Endothelial cell (in vitro differentiated cells): ENCODE measurements at regions not wholly inside any gene's neighbourhood (a gene's known extent, or its start where the extent isn't known, plus 50 kb on each side); places are given as distances from the start of the nearest gene placed in this dataset.

Experiments used
- DNase-seq: peaks from one replicate; pipeline ENCODE4 v3.0.0; 2021; ENCODE audit warnings: low spot score
- H3K27ac Mint-ChIP-seq: one replicate; pipeline ENCODE4 v1.8.0; 2021; ENCODE audit warnings: mixed read lengths, inconsistent platforms; ENCODE audit not compliant: unreplicated experiment
- H3K27me3 Mint-ChIP-seq: one replicate; pipeline ENCODE4 v1.8.0; 2021; ENCODE audit warnings: mild to moderate bottlenecking, moderate library complexity, mixed read lengths, inconsistent platforms; ENCODE audit not compliant: unreplicated experiment
- H3K36me3 Mint-ChIP-seq: one replicate; pipeline ENCODE4 v1.8.0; 2021; ENCODE audit warnings: mild to moderate bottlenecking, low read depth, mixed read lengths, inconsistent platforms; ENCODE audit not compliant: unreplicated experiment
- H3K4me1 Mint-ChIP-seq: one replicate; pipeline ENCODE4 v1.8.0; 2021; ENCODE audit warnings: mild to moderate bottlenecking, mixed read lengths, inconsistent platforms; ENCODE audit not compliant: unreplicated experiment
- H3K4me3 Mint-ChIP-seq: one replicate; pipeline ENCODE4 v1.8.0; 2021; ENCODE audit warnings: mild to moderate bottlenecking, mixed read lengths, inconsistent platforms; ENCODE audit not compliant: unreplicated experiment
- H3K9me3 Mint-ChIP-seq: one replicate; pipeline ENCODE4 v1.8.0; 2021; ENCODE audit warnings: mixed read lengths, inconsistent platforms; ENCODE audit not compliant: unreplicated experiment
- CTCF ChIP-seq: fragments of 200-600 bp; sonication (generic); IDR thresholded peaks from one replicate; pipeline ENCODE4 v1.5.0; 2021; ENCODE audit warnings: antibody characterized with exemption; ENCODE audit not compliant: unreplicated experiment

- no peak overlapping the region for H3K27ac Mint-ChIP-seq
- no peaks in the 10 kb centered on the region for H3K36me3 Mint-ChIP-seq
- DNase-seq: no peak
- no peak for TF ChIP-seq CTCF
- H3K4me3 Mint-ChIP-seq: no peak overlapping the region
- no peaks in the 10 kb centered on the region for H3K27me3 Mint-ChIP-seq
- H3K9me3 Mint-ChIP-seq: no peaks in the 10 kb centered on the region
- no peaks in the 10 kb centered on the region for H3K4me1 Mint-ChIP-seq
Observed at GRCh38 chr9:85224301-85224700, 517.5 kb downstream of the AGTPBP1 start.

GRCh38 chr9:85223506-85224125, 518.1 kb downstream of the AGTPBP1 start:
- H3K36me3 Mint-ChIP-seq: no peaks in the 10 kb centered on the region
- no peaks in the 10 kb centered on the region for H3K9me3 Mint-ChIP-seq
- H3K4me1 Mint-ChIP-seq: no peaks in the 10 kb centered on the region
- no peak for TF ChIP-seq CTCF
- H3K4me3 Mint-ChIP-seq: no peak overlapping the region
- H3K27me3 Mint-ChIP-seq: no peaks in the 10 kb centered on the region
- H3K27ac Mint-ChIP-seq: no peak overlapping the region
- no peak for DNase-seq

GRCh38 chr9:85216601-85217000, 525.2 kb downstream of the AGTPBP1 start:
- Mint-ChIP-seq H3K27ac (no peak overlapping the region), H3K27me3 (no peaks in the 10 kb centered on the region), H3K4me3 (no peak overlapping the region), H3K36me3 (no peaks in the 10 kb centered on the region), H3K4me1 (no peaks in the 10 kb centered on the region), H3K9me3 (no peaks in the 10 kb centered on the region)
- no peak for DNase-seq
- no peak for TF ChIP-seq CTCF

GRCh38 chr9:85215961-85216360, 525.8 kb downstream of the AGTPBP1 start:
- DNase-seq: no peak
- no peaks in the 10 kb centered on the region for H3K9me3 Mint-ChIP-seq
- no peak overlapping the region for H3K4me3 Mint-ChIP-seq
- no peaks in the 10 kb centered on the region for H3K4me1 Mint-ChIP-seq
- H3K27ac Mint-ChIP-seq: no peak overlapping the region
- H3K27me3 Mint-ChIP-seq: no peaks in the 10 kb centered on the region
- H3K36me3 Mint-ChIP-seq: no peaks in the 10 kb centered on the region
- TF ChIP-seq CTCF: no peak

- H3K27me3 Mint-ChIP-seq: no peaks in the 10 kb centered on the region
- DNase-seq: no peak
- H3K36me3 Mint-ChIP-seq: no peaks in the 10 kb centered on the region
- H3K9me3 Mint-ChIP-seq: no peaks in the 10 kb centered on the region
- TF ChIP-seq CTCF: no peak
- no peak overlapping the region for H3K4me3 Mint-ChIP-seq
- H3K4me1 Mint-ChIP-seq: no peaks in the 10 kb centered on the region
- H3K27ac Mint-ChIP-seq: no peak overlapping the region
Observed at GRCh38 chr9:85215416-85215815, 526.3 kb downstream of the AGTPBP1 start.
